ENCODE measurements at regions not wholly inside any gene's neighbourhood (a gene's known extent, or its start where the extent isn't known, plus 50 kb on each side); places are given as distances from the start of the nearest gene placed in this dataset.

DNA sequence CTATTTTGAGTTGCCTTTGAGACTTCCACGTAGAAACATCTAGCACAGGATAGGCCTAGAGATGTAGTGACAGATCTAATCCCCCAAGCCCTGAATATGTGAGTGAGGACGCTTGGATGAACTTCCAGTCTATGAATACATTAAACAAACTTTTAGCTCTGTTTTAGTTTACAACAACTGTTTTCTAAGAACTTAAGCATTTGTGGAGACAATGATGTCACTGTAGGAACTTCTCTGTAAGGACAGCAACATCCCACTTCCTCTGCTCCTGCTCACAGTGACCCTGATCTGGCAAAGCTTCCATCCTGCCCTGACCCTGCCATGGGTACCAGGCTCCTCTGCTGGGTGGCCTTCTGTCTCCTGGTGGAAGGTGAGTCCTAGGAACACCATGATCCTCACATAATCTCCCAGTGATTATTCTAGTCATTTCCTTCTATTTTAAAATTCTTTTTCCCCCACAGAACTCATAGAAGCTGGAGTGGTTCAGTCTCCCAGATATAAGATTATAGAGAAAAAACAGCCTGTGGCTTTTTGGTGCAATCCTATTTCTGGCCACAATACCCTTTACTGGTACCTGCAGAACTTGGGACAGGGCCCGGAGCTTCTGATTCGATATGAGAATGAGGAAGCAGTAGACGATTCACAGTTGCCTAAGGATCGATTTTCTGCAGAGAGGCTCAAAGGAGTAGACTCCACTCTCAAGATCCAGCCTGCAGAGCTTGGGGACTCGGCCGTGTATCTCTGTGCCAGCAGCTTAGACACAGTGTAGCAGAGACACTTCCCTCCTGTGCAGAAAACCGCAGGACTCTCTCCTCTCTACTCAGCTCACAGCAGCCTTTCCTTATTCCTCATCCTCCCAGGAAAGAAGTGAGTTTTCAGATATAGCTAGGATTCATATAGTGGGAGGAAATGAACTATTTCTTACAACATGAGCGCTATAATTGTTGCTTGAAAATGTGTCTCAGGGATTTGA is 194.4 kb upstream of the PRSS1 start:
- no peaks in the 10 kb centered on the region for H3K27me3 ChIP-seq (ENCODE audit: insufficient read depth, low read length, poor library complexity, severe bottlenecking)
- H3K4me1 ChIP-seq (ENCODE audit: insufficient read depth, low read length, poor library complexity, severe bottlenecking) = peaks cover 20% of the 10 kb centered on the region
- H4K20me1 ChIP-seq (ENCODE audit: insufficient read depth, low read length, poor library complexity, severe bottlenecking) = no peaks in the 10 kb centered on the region
- H3F3A ChIP-seq (ENCODE audit: low read depth) = no peaks in the 10 kb centered on the region
- no peaks in the 10 kb centered on the region for H3K9me3 ChIP-seq (ENCODE audit: insufficient read depth, low read depth, low read length)
- H3K9me2 ChIP-seq (replicated peaks; ENCODE audit: low read depth, low read length) = no peaks in the 10 kb centered on the region
- H3K4me2 ChIP-seq (ENCODE audit: low read depth, low read length, poor library complexity, severe bottlenecking) = no peak overlapping the region
- H3K9ac ChIP-seq (ENCODE audit: low read depth, low read length, poor library complexity, severe bottlenecking) = no peak overlapping the region
- H3K79me2 ChIP-seq (ENCODE audit: insufficient read depth, low read length) = no peaks in the 10 kb centered on the region
- TF ChIP-seq EZH2phosphoT487 (IDR thresholded peaks at IDR 0.05; ENCODE audit: borderline replicate concordance) (no peak), CTCF (conservative IDR thresholded peaks at IDR 0.05; ENCODE audit: low read length) (no peak)
- H3K36me3 ChIP-seq (ENCODE audit: insufficient read depth, low read length) = no peaks in the 10 kb centered on the region
- no peak overlapping the region for H2AFZ ChIP-seq (ENCODE audit: low read length)
- H3K4me3 ChIP-seq (ENCODE audit: low read length, poor library complexity, severe bottlenecking) = no peak overlapping the region

DNA sequence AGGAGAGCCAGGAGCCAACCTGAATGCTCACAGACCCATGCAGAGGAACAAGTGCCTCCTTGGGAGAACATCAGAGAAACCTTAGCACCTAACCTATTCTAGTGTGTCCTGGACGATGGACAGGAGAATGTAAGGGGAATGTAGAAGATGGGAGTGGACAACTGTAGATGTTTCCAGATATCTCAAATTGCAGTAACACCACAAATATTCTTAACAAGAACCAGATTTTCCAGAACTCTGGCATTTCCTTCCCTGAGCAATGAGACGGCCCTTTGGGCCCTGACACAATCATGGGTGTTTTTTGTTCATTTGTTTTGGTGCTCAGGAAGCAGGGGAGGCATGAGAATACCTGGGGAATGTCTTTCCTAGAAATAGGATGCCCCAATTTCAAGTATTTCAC is 196.1 kb upstream of the PRSS1 start:
- no peak overlapping the region for H3K9ac ChIP-seq (ENCODE audit: low read depth, low read length, poor library complexity, severe bottlenecking)
- H4K20me1 ChIP-seq (ENCODE audit: insufficient read depth, low read length, poor library complexity, severe bottlenecking) = no peaks in the 10 kb centered on the region
- TF ChIP-seq EZH2phosphoT487 (IDR thresholded peaks at IDR 0.05; ENCODE audit: borderline replicate concordance) = no peak
- no peak for TF ChIP-seq CTCF (conservative IDR thresholded peaks at IDR 0.05; ENCODE audit: low read length)
- H3K36me3 ChIP-seq (ENCODE audit: insufficient read depth, low read length) = no peaks in the 10 kb centered on the region
- H2AFZ ChIP-seq (ENCODE audit: low read length) = no peak overlapping the region
- no peaks in the 10 kb centered on the region for H3K27me3 ChIP-seq (ENCODE audit: insufficient read depth, low read length, poor library complexity, severe bottlenecking)
- no peaks in the 10 kb centered on the region for H3F3A ChIP-seq (ENCODE audit: low read depth)
- no peaks in the 10 kb centered on the region for H3K79me2 ChIP-seq (ENCODE audit: insufficient read depth, low read length)
- no peak overlapping the region for H3K4me2 ChIP-seq (ENCODE audit: low read depth, low read length, poor library complexity, severe bottlenecking)
- H3K9me3 ChIP-seq (ENCODE audit: insufficient read depth, low read depth, low read length) = no peaks in the 10 kb centered on the region
- H3K4me3 ChIP-seq (ENCODE audit: low read length, poor library complexity, severe bottlenecking) = no peak overlapping the region
- H3K9me2 ChIP-seq (replicated peaks; ENCODE audit: low read depth, low read length) = no peaks in the 10 kb centered on the region
- H3K4me1 ChIP-seq (ENCODE audit: insufficient read depth, low read length, poor library complexity, severe bottlenecking) = peaks cover 27% of the 10 kb centered on the region

DNA sequence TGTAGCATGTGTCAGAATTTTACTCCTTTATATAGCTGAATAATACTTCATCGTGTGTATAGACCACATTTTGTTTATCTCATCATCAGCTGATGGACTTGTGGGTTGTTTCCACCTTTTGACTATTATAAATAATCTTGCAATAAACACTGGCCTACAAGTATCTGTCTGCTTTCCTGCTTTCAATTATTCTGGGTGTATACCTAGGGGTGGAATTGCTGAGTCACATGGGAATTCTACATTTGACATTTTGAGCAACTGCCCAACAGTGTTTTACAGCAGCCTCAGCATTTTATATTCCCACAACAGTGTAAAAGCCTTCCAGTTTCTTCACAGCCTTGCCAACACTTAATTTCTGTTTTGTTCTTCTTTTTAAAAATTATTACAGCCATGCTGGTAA is 200.3 kb upstream of the PRSS1 start:
- no peak overlapping the region for H2AFZ ChIP-seq (ENCODE audit: low read length)
- no peak overlapping the region for H3K4me2 ChIP-seq (ENCODE audit: low read depth, low read length, poor library complexity, severe bottlenecking)
- H3K4me3 ChIP-seq (ENCODE audit: low read length, poor library complexity, severe bottlenecking) = no peak overlapping the region
- no peaks in the 10 kb centered on the region for H3K79me2 ChIP-seq (ENCODE audit: insufficient read depth, low read length)
- H3K9me2 ChIP-seq (replicated peaks; ENCODE audit: low read depth, low read length) = no peaks in the 10 kb centered on the region
- peaks cover 10% of the 10 kb centered on the region for H3K4me1 ChIP-seq (ENCODE audit: insufficient read depth, low read length, poor library complexity, severe bottlenecking)
- no peaks in the 10 kb centered on the region for H3K27me3 ChIP-seq (ENCODE audit: insufficient read depth, low read length, poor library complexity, severe bottlenecking)
- no peaks in the 10 kb centered on the region for H3F3A ChIP-seq (ENCODE audit: low read depth)
- no peaks in the 10 kb centered on the region for H3K36me3 ChIP-seq (ENCODE audit: insufficient read depth, low read length)
- H4K20me1 ChIP-seq (ENCODE audit: insufficient read depth, low read length, poor library complexity, severe bottlenecking) = no peaks in the 10 kb centered on the region
- H3K9ac ChIP-seq (ENCODE audit: low read depth, low read length, poor library complexity, severe bottlenecking) = no peak overlapping the region
- TF ChIP-seq EZH2phosphoT487 (IDR thresholded peaks at IDR 0.05; ENCODE audit: borderline replicate concordance) (no peak), CTCF (conservative IDR thresholded peaks at IDR 0.05; ENCODE audit: low read length) (no peak)
- H3K9me3 ChIP-seq (ENCODE audit: insufficient read depth, low read depth, low read length) = no peaks in the 10 kb centered on the region

Measured in Loucy (cell line).